GM18870 (cell line): ENCODE measurements at regions not wholly inside any gene's neighbourhood (a gene's known extent, or its start where the extent isn't known, plus 50 kb on each side); places are given as distances from the start of the nearest gene placed in this dataset.
"Not testable (repeated sequence)": the region's sequence is repeated elsewhere in the genome, so short reads cannot be mapped to it uniquely, and the experiment has no call there.

Source experiments
- ATAC-seq: cut with Tn5 transposase; IDR thresholded peaks from one replicate; pipeline ENCODE4 v1.9.1; 2021; ENCODE audit warnings: moderate library complexity; ENCODE audit not compliant: unreplicated experiment

DNA sequence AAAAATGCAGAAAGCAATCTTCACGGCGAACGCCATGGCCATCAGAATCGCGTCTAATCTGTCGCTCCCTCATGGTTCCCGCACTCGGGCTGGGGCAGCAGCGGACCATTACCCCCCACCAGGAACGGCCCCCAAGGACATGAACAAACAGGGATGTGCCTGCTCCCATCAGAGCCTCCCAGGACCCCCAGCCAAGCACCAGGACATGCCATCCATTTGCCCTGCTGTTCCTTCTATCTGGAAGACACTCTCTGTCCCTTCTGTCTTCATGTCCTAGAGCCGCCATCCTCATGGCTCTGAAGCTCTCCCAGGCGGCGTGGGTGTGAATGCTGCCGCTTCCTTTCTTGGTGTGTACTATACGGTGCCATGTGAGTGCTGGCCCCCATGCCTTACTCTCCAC, 371.8 kb downstream of the BCL11B start:
- ATAC-seq: no peak

GRCh38 chr14:98900798-98901197, 371.2 kb downstream of the BCL11B start:
- no peak for ATAC-seq

GRCh38 chr14:98901511-98902205, 370.3 kb downstream of the BCL11B start:
- no peak for ATAC-seq

DNA sequence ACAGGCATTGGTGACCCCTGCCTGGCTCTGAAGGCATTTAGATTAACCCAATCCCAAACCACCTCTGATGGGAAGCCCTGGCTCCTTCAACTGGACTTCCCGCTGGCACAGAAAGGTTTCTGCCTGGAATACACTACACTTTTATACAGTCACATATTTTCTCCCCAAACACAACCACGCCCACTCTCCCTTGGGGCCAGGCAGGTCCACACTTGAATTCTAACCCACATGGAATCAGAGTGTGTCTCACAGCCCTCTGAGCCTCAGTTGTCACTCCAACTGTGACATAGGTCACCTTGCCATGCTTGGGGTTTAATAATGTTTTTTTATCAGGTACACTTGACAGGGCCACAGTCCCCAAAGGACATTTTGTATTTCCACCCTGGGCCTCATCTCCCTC, 368.6 kb downstream of the BCL11B start:
- no peak for ATAC-seq

DNA sequence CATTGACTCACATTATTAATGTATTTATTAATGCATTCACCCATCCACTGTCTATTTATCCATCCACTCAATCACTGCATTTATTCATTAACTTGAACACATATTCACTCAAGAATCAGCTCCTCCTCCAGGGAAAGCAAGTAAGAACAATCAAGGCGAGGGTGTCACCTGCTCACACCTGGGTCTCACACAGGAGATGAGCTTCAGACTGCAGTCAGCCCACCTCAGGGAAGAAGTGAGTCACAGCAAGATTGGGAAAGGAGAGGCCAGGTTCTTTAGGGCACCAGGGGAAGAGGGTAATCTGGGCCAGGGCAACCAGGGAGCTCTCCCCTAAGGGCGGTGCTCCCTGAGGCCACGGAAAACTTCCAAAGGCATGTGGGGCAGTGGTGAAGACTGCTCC, 367.3 kb downstream of the BCL11B start:
- ATAC-seq: no peak

DNA sequence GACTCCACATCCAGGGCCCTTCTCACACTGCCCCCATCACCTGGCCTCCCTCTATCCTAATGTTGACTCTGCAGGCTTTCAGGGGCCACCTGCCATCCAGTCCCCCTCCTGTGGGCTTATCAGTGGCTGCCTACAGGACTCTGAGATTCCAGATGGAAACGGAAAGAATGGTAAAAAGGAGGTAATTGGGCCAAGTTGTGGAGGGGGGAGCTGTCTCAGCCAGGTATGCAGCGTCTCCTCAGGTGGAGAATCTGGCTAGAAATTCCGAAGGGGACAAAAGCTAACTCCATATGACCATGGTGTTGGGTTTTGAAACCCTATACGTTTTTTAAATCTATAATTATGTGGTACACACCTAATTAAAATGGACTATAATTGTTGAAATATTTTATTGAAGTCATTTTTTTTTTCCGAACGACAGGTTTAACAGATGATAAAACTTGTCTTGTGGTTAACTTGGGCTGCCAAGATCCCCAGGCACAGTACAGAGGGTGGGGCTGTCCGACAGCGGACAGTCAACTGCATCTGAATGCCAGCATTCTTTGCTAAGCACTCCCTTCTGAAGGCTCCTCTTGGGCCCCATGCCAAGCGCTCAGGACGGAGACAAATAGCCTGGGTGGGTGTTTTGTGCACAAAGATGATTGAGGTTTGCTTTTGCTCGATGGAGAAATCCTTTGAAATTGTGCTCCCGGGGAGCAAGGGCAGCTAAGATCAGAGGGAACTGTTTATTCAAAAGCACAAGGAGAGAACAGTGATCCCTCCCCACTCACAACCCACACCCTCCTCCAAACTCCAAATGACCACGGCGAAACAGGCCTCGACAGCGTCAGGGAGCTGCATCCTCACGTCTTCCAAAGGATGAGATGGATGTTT, 365.6 kb downstream of the BCL11B start:
- ATAC-seq: no peak

DNA sequence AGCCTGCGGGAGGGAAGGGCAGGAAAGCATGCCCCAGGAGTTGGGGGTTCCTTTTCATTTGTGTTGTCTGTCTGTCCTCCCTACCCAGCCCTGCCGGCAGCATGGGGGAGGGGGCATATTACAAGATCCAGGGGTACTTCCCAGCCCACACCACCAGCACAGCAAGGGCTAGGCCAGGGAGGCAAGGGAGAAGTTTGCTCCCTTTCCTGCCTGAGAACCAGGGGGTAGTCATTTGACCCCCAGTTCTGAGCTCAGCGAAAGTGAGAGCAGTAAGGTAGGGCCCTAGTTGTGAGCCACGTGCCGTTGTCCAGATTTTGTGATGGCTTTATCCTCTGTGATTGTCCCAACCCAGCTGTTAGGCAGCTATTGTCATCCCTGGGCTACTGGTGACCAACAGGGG, 364.7 kb downstream of the BCL11B start:
- no peak for ATAC-seq

DNA sequence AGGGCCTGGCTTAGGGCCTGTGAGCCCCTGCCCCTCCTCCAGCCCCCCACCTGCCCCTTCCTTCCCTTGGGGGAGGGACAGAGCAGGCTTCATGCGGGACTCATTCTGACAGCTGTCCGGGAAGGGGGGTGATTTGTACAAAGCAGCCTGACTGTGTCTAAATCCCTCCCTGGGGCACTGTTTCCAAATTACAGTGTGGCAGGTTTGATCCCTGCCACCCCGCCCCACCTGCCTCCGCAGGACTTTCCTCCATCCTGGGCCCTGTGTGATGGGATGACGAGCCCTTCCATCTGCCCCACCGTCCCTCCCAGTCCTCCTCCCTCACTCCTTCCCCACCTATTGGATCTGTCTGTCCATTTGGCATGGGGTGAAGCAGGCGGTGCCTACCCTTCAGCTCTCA, 363.9 kb downstream of the BCL11B start:
- no peak for ATAC-seq

- ATAC-seq: no peak
Measured at GRCh38 chr14:98909251-98909944, 362.6 kb downstream of the BCL11B start.

GRCh38 chr14:98910061-98910460, 361.9 kb downstream of the BCL11B start:
- no peak for ATAC-seq

GRCh38 chr14:98912655-98913054, 359.3 kb downstream of the BCL11B start:
- no peak for ATAC-seq

- ATAC-seq: no peak
Measured at GRCh38 chr14:98913967-98914650, 357.9 kb downstream of the BCL11B start.

DNA sequence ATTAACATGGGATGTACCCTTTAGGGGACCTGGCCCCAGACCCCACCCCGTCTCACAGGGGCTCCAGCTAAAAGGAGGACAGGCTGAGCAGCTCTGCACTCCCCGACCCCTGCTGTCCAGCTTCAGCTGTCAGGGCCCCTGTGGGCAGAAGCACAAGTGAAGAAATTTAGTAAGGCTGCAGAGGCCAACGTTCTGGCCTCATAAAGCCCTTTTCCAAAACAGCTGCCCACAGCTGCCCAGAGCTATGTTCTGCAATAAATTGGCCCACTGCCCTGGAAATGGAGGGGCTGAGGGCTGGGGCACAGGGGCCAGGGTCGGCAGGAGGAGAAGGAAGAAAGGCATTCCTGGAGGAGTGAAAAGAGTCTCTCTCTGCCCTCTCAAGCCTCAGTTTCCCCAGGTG, 357.1 kb downstream of the BCL11B start:
- ATAC-seq: no peak

- no peak for ATAC-seq
Measured at GRCh38 chr14:98915625-98916024, 356.4 kb downstream of the BCL11B start.

GRCh38 chr14:98916036-98916435, 356.0 kb downstream of the BCL11B start:
- no peak for ATAC-seq

- ATAC-seq: no peak
Measured at GRCh38 chr14:98916476-98916875, 355.5 kb downstream of the BCL11B start.

DNA sequence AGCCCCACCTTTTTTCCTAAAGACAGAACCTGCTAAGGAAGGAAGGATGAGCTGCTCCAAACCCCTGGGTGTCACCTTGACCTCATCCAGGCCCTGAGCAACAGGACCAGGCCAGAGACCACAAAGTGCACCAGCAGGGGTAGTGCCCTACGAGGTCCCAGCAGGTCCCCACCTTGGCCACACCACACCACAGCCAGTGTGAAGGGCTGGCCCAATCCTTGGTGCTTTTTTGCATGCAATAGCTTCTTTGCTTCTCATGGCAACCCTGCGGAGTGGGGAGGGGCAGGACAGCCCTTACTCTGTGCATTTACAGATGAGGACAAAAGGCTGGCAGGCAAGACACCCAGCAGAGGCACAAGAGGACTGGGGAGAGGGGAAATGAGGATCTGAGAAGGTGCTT, 352.6 kb downstream of the BCL11B start:
- no peak for ATAC-seq

- ATAC-seq: not testable (repeated sequence)
Measured at GRCh38 chr14:98921306-98921705, 350.7 kb downstream of the BCL11B start.

DNA sequence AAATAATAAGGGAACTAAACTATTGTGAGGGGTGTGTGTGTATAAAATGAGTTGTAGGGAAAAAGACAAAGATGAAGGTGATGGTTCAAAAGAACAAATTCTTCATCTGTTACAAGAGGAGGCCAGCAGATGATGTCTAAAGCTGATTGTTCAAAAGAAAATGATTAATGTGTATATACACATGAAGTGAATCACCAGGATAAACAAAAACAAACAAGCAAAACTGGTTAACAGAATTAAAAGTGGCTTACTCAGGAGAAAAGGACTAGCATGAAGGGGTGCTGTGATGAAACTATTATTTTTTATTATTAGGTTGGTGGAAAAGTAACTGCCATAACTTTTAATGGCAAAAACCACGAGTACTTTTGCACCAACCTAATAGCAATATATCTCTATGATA, 348.4 kb downstream of the BCL11B start:
- no peak for ATAC-seq

GRCh38 chr14:98924046-98924445, 348.0 kb downstream of the BCL11B start:
- no peak for ATAC-seq

GRCh38 chr14:98925354-98926040, 346.5 kb downstream of the BCL11B start:
- no peak for ATAC-seq
